GM21390 (cell line): ENCODE measurements at regions not wholly inside any gene's neighbourhood (a gene's known extent, or its start where the extent isn't known, plus 50 kb on each side); places are given as distances from the start of the nearest gene placed in this dataset.

Source experiments
- ATAC-seq: cut with Tn5 transposase; IDR thresholded peaks from one replicate; pipeline ENCODE4 v1.9.1; 2021; ENCODE audit not compliant: unreplicated experiment

DNA sequence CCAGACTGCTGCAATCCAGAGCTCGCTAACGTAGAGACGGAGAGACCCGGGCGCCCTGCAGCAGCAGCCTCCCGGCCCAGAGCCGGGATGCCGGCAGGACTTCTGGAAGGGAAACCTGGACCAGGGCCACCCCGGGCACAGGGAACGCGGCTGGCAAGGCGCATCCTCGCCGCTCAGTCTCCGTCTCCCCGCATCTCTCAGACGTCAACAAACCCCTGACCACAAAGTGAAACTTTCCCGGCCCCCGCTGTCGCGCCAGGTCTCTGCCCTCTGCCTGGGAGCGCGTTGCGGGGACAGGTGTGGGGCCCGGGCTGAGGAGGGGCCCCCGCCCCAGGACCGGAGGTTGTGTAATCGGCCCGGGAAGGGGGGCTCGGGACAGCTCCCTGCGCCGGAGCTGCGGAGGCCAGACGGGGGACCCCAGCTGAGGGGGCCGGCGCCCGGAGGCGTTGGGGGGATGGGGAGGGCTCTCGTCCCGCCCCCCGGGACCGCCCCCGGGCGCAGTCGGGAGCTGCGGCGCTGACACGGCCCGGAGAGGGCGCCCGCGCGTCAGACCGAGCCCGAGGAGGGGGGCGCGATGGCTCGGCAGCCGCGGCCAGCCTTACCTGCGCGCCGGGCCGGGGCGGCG is 116.6 kb upstream of the HIVEP3 start:
- ATAC-seq: peak; percentile 81

- ATAC-seq: no peak
These were observed 115.7 kb upstream of the HIVEP3 start for GRCh38 chr1:42034426-42034825.

GRCh38 chr1:42033629-42034028 is 114.9 kb upstream of the HIVEP3 start:
- ATAC-seq: no peak

GRCh38 chr1:42017730-42018129 is 99.0 kb upstream of the HIVEP3 start:
- ATAC-seq: no peak

DNA sequence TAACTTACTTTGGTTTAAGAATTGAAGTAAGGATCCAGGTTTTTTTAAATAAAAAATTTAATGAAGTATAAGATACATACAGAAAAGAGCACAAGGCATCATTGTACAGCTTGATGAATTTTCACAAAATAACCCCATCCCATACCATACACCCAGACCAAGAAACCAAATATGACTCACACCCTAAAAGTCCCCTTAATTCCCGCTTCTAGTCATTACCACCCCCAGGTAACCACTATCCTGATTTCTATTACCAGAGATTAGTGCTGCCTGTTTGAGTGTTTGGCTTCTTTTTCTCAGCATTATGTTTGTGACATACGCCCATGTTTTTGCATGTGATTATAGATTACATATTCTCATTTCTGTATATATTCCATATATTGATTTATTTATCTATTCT is 98.5 kb upstream of the HIVEP3 start:
- ATAC-seq: no peak

DNA sequence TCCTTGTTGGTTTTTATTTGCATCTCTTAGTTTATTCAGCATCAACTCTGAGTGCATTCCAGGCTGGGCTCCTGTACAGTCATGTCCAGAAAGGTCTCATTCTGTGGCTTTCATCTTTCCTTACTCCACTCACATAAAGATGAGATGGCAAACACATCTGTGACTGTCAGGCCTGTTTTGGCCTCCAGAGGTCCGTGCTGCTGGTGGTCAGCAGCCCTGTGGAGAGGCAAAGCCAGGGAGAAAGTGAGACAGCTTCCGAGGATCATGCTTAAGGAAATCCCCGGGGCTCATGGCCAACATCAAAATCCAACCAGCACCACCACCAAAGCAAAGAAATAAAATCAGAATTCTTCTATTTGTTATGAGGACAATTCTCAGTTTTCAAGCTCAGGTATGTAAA is 96.1 kb upstream of the HIVEP3 start:
- no peak for ATAC-seq

- ATAC-seq: no peak
These were observed 95.3 kb upstream of the HIVEP3 start for GRCh38 chr1:42013881-42014470.

DNA sequence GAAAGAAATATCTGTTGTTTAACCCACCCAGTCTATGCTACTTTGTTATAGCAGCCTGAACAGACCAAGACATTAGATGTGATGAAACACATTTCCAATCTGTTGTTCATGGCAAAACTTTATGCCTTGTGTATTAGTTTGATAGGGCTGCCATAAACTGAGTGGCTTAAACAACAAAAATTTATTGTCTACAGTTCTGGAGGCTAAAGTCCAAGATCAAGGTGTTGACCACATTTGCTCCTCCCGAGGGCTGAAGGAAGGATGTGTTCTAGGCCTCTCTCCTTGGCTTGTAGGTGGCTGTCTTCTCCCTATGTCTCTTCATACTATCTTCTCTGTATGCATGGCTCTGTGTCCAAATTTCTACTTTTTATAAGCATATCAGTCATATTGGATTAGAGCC is 94.1 kb upstream of the HIVEP3 start:
- no peak for ATAC-seq

- no peak for ATAC-seq
These were observed 91.7 kb upstream of the HIVEP3 start for GRCh38 chr1:42010381-42010780.

- ATAC-seq: no peak
These were observed 89.5 kb upstream of the HIVEP3 start for GRCh38 chr1:42008264-42008663.

- no peak for ATAC-seq
These were observed 88.1 kb upstream of the HIVEP3 start for GRCh38 chr1:42006836-42007235.

DNA sequence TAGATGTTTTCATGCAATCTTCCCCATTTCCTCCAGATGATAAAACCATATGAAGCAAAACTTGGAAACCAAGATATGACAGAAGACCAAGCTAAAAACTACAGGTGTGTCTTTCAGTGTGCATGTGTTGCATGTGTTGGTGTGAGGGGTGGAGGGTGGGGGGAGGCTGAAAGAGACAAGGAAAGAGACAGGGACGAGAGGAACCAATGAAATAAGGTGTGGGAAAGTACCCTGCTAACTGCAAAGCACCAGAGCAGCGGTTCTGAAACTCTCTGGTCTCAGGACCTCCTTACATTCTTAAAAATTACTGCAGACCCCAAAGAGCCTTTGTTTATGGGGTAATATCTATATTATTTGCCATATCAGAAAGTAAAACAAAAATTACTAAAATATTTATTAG is 87.4 kb upstream of the HIVEP3 start:
- no peak for ATAC-seq

DNA sequence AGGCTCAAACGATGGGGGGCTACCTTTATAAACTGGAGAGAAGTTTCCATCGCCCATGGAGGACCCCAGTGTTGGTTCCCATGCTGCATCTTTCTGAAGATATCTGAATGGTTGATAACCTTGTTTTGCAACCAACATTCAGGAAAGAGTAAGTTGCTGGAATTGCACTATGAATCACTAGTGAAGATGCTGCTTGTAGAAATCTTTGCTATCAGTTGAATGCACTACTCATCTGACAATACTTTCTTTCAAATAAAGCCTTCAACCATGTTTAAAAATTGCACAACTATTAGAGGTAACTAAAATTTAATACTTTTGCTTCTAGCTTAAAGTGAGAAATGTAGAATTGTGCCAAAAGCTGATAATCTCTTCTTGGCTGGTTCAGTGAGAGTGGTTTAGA is 86.8 kb upstream of the HIVEP3 start:
- ATAC-seq: no peak

DNA sequence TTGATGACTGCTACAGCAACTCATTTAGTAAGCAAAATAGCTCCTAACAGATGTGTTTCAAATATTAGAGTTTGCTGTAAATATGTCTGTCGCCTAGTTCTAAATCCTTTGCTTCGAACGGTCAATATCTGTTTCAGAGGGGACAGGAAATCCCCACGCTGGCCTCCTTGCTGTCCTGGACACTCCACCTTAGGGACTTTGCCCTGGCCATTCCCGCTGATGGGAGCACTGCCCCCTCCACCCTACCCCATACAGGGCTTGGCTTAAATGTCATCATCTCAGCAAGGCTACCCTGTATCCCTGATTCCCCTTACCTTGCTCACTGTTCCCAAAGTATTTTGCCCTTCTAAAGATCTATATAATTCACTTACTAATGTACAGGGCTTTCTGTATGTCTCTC is 86.1 kb upstream of the HIVEP3 start:
- ATAC-seq: no peak

- ATAC-seq: no peak
These were observed 85.6 kb upstream of the HIVEP3 start for GRCh38 chr1:42004322-42004721.

DNA sequence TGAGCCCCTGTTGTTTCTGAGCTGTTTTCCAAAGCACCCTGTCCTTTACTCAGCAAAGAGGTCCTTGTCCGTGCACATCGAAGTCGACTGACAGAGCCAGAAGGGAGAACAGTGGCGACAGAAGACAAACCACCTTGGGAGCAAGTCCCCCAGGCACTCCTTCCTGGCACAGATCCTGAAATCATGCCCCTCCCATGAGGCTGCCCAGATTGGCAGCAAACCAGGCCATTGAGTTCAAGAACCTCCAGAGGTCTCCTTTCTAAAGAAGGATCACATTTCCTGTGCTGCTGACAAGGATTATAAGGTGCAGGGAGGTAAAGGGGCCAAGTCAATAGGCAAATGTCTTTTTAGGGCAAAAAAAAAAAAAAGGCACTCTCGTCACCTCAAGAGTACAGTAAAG is 84.7 kb upstream of the HIVEP3 start:
- no peak for ATAC-seq

GRCh38 chr1:42002220-42002619 is 83.5 kb upstream of the HIVEP3 start:
- no peak for ATAC-seq

GRCh38 chr1:42000766-42001165 is 82.0 kb upstream of the HIVEP3 start:
- ATAC-seq: no peak

DNA sequence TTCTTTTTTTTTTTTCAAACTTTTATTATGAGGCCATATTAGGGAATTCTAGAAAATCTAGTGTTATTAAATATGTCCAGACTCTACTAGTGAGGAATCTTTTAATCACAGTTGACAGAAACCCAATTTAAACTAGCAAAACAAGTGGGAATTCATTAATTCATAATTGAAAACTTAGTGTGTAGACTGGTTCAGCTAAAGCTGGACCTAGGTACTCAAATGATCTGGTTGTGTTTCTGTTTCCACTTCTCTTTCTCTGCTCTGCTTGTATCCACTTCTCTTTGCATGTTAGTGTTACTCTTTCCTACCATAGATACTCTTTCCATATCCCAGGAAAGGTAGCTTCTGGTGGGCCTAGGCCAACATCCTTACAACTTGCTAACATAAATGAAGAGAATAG is 81.2 kb upstream of the HIVEP3 start:
- no peak for ATAC-seq

- no peak for ATAC-seq
These were observed 79.5 kb upstream of the HIVEP3 start for GRCh38 chr1:41998250-41998649.

DNA sequence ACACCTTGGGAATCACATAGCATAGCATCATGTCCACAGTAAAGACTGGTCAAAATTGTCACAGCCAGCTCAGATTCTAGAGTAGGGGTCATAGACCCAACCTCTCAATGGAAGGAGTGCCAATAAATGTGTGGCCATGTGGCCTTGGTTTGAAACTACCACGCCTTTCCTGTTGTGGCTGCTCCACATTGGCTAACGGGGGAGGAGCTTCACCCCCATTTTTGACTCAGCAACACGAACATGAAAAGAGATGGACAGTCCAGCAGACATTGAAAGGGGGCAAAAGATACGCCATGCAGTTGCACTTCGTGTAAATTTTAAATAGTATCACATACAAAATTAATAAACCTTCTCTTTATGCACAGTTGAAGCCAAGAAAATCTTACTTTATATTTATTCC is 78.4 kb upstream of the HIVEP3 start:
- no peak for ATAC-seq

DNA sequence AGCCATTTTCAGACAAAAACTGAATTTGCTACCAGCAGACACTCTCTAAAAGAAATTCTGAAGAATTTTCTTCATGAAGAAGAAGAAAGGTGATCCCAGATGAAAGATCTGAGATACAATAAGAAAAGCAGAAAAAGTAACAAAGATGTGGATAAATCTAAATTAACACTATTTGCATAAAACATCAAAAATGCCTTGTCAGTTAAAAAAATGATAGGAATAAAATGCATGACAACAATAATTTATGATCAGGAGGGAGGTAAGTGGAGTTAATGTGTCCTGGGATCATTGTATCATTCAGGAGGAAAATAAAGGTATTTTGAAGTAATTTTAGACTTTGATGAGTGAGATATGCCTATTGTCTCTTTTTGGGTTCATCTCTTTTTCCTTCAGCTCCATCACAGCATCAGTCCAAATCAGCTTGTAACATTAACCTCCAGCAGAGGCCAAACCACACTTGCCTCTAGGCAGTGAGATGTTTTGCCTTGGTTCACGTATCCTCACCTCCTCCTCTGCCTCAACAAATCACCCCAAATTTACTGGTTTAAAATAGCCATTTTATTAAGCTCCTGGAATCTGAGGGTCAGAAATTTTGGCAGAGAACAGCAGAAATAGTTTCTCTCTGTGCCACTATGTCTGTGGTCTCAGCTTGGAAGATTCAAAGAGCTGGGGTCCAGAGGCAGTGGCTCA is 76.9 kb upstream of the HIVEP3 start:
- ATAC-seq: no peak
